ENCODE measurements at regions not wholly inside any gene's neighbourhood (a gene's known extent, or its start where the extent isn't known, plus 50 kb on each side); places are given as distances from the start of the nearest gene placed in this dataset.

DNA sequence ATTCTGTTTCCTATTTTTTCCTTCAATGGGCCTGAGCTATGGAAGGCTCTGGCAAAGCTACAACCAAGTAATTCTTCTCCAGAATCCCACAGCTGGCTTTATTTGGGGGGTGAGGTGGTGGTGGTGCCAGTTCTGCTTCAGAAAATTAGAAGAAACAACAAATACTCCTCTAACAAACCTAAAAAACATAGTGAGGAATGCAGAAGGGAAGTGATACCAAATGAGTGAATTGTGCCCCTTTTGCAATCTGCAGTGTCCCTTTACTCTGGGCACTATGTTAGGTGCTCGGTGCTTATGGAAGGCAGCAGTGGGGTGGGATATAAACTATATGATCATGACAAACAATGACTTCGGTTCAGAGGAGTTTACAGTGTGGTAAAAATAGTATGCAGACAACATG lies 90.4 kb upstream of the ROPN1 start:
- no peak overlapping the region for H2BK120ac ChIP-seq (replicated peaks; ENCODE audit: low read depth, low read length)
- H2AK5ac ChIP-seq (ENCODE audit: low read depth, low read length), result no peak overlapping the region
- H3K79me1 ChIP-seq (ENCODE audit: low read depth, low read length), result no peaks in the 10 kb centered on the region
- ChIA-PET CTCF (ENCODE audit: partially characterized antibody) (interaction anchor here (0.7 to 10.8 kb wide), 16 partner anchors 7 to 386 kb away, joined by 3 to 112 read pairs (median 4); partner anchors contain the start of gene KALRN), POLR2A (ENCODE audit: partially characterized antibody) (no interaction called here)
- H3K4me2 ChIP-seq (ENCODE audit: insufficient read depth in 1 of 2, low read depth in 2 of 2, low read length in 2 of 2), result no peak overlapping the region
- H2BK5ac ChIP-seq (ENCODE audit: low read depth, low read length), result no peak overlapping the region
- H3K56ac ChIP-seq (replicated peaks; ENCODE audit: insufficient read length, low read depth, low read length), result no peak overlapping the region
- FAIRE-seq (no peak), DNase-seq (ENCODE audit: low read depth in 1 of 2, low spot score in 2 of 2) (no peak)
- no peak overlapping the region for H2BK15ac ChIP-seq (ENCODE audit: low read length)
- H3K4me3 ChIP-seq (ENCODE audit: extremely low read depth in 1 of 4, insufficient read depth in 2 of 4, low read depth in 3 of 4, low read length in 4 of 4), result no peak overlapping the region
- no peaks in the 10 kb centered on the region for H3K23me2 ChIP-seq (ENCODE audit: low read depth, low read length)
- H3K9me3 ChIP-seq (ENCODE audit: insufficient read depth in 2 of 2, low read depth in 1 of 2, low read length in 1 of 2), result no peaks in the 10 kb centered on the region
- no peak overlapping the region for H3K27ac ChIP-seq (ENCODE audit: low read depth, low read length)
- H3K23ac ChIP-seq (ENCODE audit: insufficient read length), result no peak overlapping the region
- H3K18ac ChIP-seq (ENCODE audit: extremely low read depth, low read length), result no peak overlapping the region
- H2AFZ ChIP-seq (ENCODE audit: low read length), result no peak overlapping the region
- no peaks in the 10 kb centered on the region for H3K4me1 ChIP-seq (replicated peaks in 1 of 4; ENCODE audit: control insufficient read depth in 3 of 4, insufficient read depth in 4 of 4, low read length in 3 of 4)
- H2BK12ac ChIP-seq (ENCODE audit: low read depth, low read length), result no peak overlapping the region
- H4K20me1 ChIP-seq (replicated peaks in 1 of 2; ENCODE audit: control insufficient read depth in 1 of 2, insufficient read depth in 2 of 2, low read length in 2 of 2), result no peaks in the 10 kb centered on the region
- no peak overlapping the region for H4K5ac ChIP-seq (ENCODE audit: insufficient read length, low read depth, low read length)
- no peak overlapping the region for H4K91ac ChIP-seq (replicated peaks; ENCODE audit: insufficient read length, low read length)
- 78% methylated on average over 2 of the region's 2 CpGs; no CpG with 5 or more reads in 1 of the 2 experiments for WGBS, 2 experiments (ENCODE audit: extremely low coverage in 1 of 2, insufficient coverage in 1 of 2, insufficient read length in 1 of 2, insufficient replicate concordance in 2 of 2, low coverage in 1 of 2, low lambda C conversion rate in 2 of 2, missing lambda C conversion rate in 1 of 2)
- no peak overlapping the region for H3K14ac ChIP-seq (ENCODE audit: insufficient read length)
- H2BK20ac ChIP-seq (ENCODE audit: low read length), result no peak overlapping the region
- H3K4ac ChIP-seq (replicated peaks; ENCODE audit: insufficient read length, low read depth, low read length), result no peak overlapping the region
- no peaks in the 10 kb centered on the region for H3K79me2 ChIP-seq (ENCODE audit: control insufficient read depth in 1 of 2, insufficient read depth in 2 of 2, low read length in 2 of 2)
- no peak overlapping the region for H3K9ac ChIP-seq (replicated peaks in 1 of 4; ENCODE audit: extremely low read depth in 1 of 4, low read depth in 3 of 4, low read length in 3 of 4)
- H4K8ac ChIP-seq (ENCODE audit: extremely low read depth, insufficient read depth, low read length), result no peak overlapping the region
- no peaks in the 10 kb centered on the region for H3K36me3 ChIP-seq (ENCODE audit: control insufficient read depth in 2 of 4, insufficient read depth in 4 of 4, low read length in 3 of 4)
- no peaks in the 10 kb centered on the region for H3K27me3 ChIP-seq (replicated peaks in 1 of 4; ENCODE audit: control insufficient read depth in 3 of 4, extremely low read depth in 1 of 4, insufficient read depth in 3 of 4, low read length in 3 of 4)
- TF ChIP-seq, protein P1, sequence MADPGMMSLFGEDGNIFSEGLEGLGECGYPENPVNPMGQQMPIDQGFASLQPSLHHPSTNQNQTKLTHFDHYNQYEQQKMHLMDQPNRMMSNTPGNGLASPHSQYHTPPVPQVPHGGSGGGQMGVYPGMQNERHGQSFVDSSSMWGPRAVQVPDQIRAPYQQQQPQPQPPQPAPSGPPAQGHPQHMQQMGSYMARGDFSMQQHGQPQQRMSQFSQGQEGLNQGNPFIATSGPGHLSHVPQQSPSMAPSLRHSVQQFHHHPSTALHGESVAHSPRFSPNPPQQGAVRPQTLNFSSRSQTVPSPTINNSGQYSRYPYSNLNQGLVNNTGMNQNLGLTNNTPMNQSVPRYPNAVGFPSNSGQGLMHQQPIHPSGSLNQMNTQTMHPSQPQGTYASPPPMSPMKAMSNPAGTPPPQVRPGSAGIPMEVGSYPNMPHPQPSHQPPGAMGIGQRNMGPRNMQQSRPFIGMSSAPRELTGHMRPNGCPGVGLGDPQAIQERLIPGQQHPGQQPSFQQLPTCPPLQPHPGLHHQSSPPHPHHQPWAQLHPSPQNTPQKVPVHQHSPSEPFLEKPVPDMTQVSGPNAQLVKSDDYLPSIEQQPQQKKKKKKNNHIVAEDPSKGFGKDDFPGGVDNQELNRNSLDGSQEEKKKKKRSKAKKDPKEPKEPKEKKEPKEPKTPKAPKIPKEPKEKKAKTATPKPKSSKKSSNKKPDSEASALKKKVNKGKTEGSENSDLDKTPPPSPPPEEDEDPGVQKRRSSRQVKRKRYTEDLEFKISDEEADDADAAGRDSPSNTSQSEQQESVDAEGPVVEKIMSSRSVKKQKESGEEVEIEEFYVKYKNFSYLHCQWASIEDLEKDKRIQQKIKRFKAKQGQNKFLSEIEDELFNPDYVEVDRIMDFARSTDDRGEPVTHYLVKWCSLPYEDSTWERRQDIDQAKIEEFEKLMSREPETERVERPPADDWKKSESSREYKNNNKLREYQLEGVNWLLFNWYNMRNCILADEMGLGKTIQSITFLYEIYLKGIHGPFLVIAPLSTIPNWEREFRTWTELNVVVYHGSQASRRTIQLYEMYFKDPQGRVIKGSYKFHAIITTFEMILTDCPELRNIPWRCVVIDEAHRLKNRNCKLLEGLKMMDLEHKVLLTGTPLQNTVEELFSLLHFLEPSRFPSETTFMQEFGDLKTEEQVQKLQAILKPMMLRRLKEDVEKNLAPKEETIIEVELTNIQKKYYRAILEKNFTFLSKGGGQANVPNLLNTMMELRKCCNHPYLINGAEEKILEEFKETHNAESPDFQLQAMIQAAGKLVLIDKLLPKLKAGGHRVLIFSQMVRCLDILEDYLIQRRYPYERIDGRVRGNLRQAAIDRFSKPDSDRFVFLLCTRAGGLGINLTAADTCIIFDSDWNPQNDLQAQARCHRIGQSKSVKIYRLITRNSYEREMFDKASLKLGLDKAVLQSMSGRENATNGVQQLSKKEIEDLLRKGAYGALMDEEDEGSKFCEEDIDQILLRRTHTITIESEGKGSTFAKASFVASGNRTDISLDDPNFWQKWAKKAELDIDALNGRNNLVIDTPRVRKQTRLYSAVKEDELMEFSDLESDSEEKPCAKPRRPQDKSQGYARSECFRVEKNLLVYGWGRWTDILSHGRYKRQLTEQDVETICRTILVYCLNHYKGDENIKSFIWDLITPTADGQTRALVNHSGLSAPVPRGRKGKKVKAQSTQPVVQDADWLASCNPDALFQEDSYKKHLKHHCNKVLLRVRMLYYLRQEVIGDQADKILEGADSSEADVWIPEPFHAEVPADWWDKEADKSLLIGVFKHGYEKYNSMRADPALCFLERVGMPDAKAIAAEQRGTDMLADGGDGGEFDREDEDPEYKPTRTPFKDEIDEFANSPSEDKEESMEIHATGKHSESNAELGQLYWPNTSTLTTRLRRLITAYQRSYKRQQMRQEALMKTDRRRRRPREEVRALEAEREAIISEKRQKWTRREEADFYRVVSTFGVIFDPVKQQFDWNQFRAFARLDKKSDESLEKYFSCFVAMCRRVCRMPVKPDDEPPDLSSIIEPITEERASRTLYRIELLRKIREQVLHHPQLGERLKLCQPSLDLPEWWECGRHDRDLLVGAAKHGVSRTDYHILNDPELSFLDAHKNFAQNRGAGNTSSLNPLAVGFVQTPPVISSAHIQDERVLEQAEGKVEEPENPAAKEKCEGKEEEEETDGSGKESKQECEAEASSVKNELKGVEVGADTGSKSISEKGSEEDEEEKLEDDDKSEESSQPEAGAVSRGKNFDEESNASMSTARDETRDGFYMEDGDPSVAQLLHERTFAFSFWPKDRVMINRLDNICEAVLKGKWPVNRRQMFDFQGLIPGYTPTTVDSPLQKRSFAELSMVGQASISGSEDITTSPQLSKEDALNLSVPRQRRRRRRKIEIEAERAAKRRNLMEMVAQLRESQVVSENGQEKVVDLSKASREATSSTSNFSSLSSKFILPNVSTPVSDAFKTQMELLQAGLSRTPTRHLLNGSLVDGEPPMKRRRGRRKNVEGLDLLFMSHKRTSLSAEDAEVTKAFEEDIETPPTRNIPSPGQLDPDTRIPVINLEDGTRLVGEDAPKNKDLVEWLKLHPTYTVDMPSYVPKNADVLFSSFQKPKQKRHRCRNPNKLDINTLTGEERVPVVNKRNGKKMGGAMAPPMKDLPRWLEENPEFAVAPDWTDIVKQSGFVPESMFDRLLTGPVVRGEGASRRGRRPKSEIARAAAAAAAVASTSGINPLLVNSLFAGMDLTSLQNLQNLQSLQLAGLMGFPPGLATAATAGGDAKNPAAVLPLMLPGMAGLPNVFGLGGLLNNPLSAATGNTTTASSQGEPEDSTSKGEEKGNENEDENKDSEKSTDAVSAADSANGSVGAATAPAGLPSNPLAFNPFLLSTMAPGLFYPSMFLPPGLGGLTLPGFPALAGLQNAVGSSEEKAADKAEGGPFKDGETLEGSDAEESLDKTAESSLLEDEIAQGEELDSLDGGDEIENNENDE (IDR thresholded peaks at IDR 0.05; ENCODE audit: insufficient replicate concordance, low read length), result no peak
